CD4-positive, alpha-beta memory T cell (primary cell): ENCODE measurements at regions not wholly inside any gene's neighbourhood (a gene's known extent, or its start where the extent isn't known, plus 50 kb on each side); places are given as distances from the start of the nearest gene placed in this dataset.

Source experiments
- CTCF ChIA-PET: fragments of 350-600 bp; sonication (Branson Sonifier 250); formaldehyde crosslinking; loops from one replicate; lab custom pipeline; 2021; ENCODE audit warnings: inconsistent platforms; ENCODE audit not compliant: partially characterized antibody; lab: Charles Lee
- POLR2A ChIA-PET: fragments of 350-600 bp; sonication (Branson Sonifier 250); formaldehyde crosslinking; loops from one replicate; lab custom pipeline; 2021; ENCODE audit not compliant: partially characterized antibody; lab: Charles Lee
- DNase-seq, 5 donors: peaks; one replicate each; pipeline versions ENCODE4 v3.0.0 to v3.0.0-alpha.2; 2020 to 2022; ENCODE audit warnings: mixed read lengths in 1 of 5
- H3K27ac ChIP-seq: one replicate; pipeline ENCODE4 v1.7.0; 2013; ENCODE audit warnings: low read depth, low read length
- H3K27me3 ChIP-seq: 2 replicates; pipeline ENCODE4 v1.7.0; 2013; ENCODE audit warnings: mild to moderate bottlenecking, low read length, moderate library complexity; ENCODE audit not compliant: insufficient read depth
- H3K36me3 ChIP-seq: 2 replicates; pipeline ENCODE4 v1.7.0; 2013; ENCODE audit warnings: mild to moderate bottlenecking, low read length, moderate library complexity; ENCODE audit not compliant: insufficient read depth
- H3K4me1 ChIP-seq: 2 replicates; pipeline ENCODE4 v1.7.0; 2013; ENCODE audit warnings: mild to moderate bottlenecking, low read length, moderate library complexity; ENCODE audit not compliant: insufficient read depth
- H3K4me3 ChIP-seq, 2 donors: one replicate each; pipeline ENCODE4 v1.7.0; 2013; ENCODE audit warnings: low read length in 2 of 2, mild to moderate bottlenecking in 1 of 2
- H3K9me3 ChIP-seq, 2 donors: one replicate each; pipeline ENCODE4 v1.7.0; 2013; ENCODE audit warnings: low read length in 2 of 2, control low read depth in 1 of 2; ENCODE audit not compliant: control insufficient read depth in 1 of 2
- H3K27ac Mint-ChIP-seq, 7 donors: one replicate each; pipeline ENCODE4 v1.8.0; 2020 to 2021; ENCODE audit warnings: mixed read lengths in 7 of 7, mild to moderate bottlenecking in 6 of 7, inconsistent platforms in 3 of 7, moderate library complexity in 3 of 7
- H3K27me3 Mint-ChIP-seq, 2 donors: one replicate each; pipeline ENCODE4 v1.8.0; 2020 to 2021; ENCODE audit warnings: mixed read lengths in 2 of 2
- H3K36me3 Mint-ChIP-seq, 2 donors: one replicate each; pipeline ENCODE4 v1.8.0; 2020 to 2021; ENCODE audit warnings: mixed read lengths in 2 of 2, inconsistent platforms in 1 of 2, mild to moderate bottlenecking in 1 of 2
- H3K4me1 Mint-ChIP-seq, 4 donors: one replicate each; pipeline ENCODE4 v1.8.0; 2020 to 2021; ENCODE audit warnings: mixed read lengths in 4 of 4, mild to moderate bottlenecking in 1 of 4
- H3K4me3 Mint-ChIP-seq, 8 donors: one replicate each; pipeline ENCODE4 v1.8.0; 2020 to 2021; ENCODE audit warnings: mixed read lengths in 8 of 8, mild to moderate bottlenecking in 7 of 8, moderate library complexity in 6 of 8, inconsistent platforms in 3 of 8
- H3K9me3 Mint-ChIP-seq, 8 donors: one replicate each; pipeline ENCODE4 v1.8.0; 2020 to 2021; ENCODE audit warnings: mixed read lengths in 8 of 8, mild to moderate bottlenecking in 5 of 8, inconsistent platforms in 3 of 8, moderate library complexity in 1 of 8
- intact Hi-C: fragments of 100-400 bp; cut with micrococcal nuclease; formaldehyde crosslinking; loops from one replicate; pipeline ENCODE4 v1.15.1; 2023

GRCh38 chr10:88200312-88201032 is 337.0 kb downstream of the PTEN start:
- H3K36me3 ChIP-seq, result no peaks in the 10 kb centered on the region
- no peaks in the 10 kb centered on the region for H3K9me3 ChIP-seq
- Mint-ChIP-seq H3K36me3 (no peaks in the 10 kb centered on the region), H3K4me1 (peaks cover 6 to 20% (median 14%) of the 10 kb centered on the region in 4 donors), H3K27ac (no peak overlapping the region), H3K9me3 (peaks cover 0 to 3% (median 0%) of the 10 kb centered on the region in 8 donors), H3K4me3 (no peak overlapping the region), H3K27me3 (no peaks in the 10 kb centered on the region)
- intact Hi-C loops, result no loop called here
- POLR2A ChIA-PET, result interaction anchor here (0.7 kb wide), 1 partner anchor 48 kb away, joined by 5 read pairs; no protein-coding TSS in a partner anchor
- peaks cover 8% of the 10 kb centered on the region for H3K4me1 ChIP-seq
- H3K27me3 ChIP-seq, result no peaks in the 10 kb centered on the region
- no peak for DNase-seq
- no peak overlapping the region for H3K27ac ChIP-seq
- CTCF ChIA-PET, result interaction anchor here (1.4 kb wide), 1 partner anchor 20 kb away, joined by 4 read pairs; no protein-coding TSS in a partner anchor
- H3K4me3 ChIP-seq, result no peak overlapping the region

GRCh38 chr10:88205842-88206446 is 342.5 kb downstream of the PTEN start:
- H3K9me3 Mint-ChIP-seq, result no peaks in the 10 kb centered on the region
- peaks cover 0 to 1% (median 0%) of the 10 kb centered on the region in 4 donors for H3K4me1 Mint-ChIP-seq
- no peak overlapping the region for H3K4me3 ChIP-seq
- no peaks in the 10 kb centered on the region for H3K9me3 ChIP-seq
- intact Hi-C loops, result no loop called here
- ChIA-PET POLR2A (no interaction called here), CTCF (no interaction called here)
- H3K4me1 ChIP-seq, result no peaks in the 10 kb centered on the region
- H3K36me3 Mint-ChIP-seq, result no peaks in the 10 kb centered on the region
- no peak overlapping the region for H3K27ac Mint-ChIP-seq
- no peak overlapping the region for H3K27ac ChIP-seq
- DNase-seq, result no peak
- H3K36me3 ChIP-seq, result no peaks in the 10 kb centered on the region
- H3K4me3 Mint-ChIP-seq, result no peak overlapping the region
- H3K27me3 Mint-ChIP-seq, result peaks cover 0 to 1% of the 10 kb centered on the region in 2 donors
- H3K27me3 ChIP-seq, result no peaks in the 10 kb centered on the region

DNA sequence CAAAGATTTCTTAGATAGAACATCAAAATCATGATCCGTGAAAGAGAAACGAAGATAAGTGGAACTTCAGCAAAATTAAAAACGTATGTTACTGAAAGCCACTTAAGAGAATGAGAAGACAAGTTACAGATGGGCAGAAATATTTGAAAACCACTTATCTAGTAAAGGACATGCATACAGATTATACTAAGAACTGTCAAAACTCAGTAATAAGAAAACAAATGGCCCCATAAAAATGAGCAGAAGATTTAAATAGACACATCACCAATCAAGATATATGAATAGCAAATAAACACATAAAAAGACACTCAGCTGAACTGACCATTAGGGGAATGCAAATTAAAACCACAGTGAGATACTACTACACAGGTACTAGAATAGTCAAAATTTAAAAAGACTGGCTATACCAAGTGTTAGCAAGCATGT is 343.7 kb downstream of the PTEN start:
- Histone ChIP-seq H3K4me3 (no peak overlapping the region), H3K9me3 (no peaks in the 10 kb centered on the region), H3K36me3 (no peaks in the 10 kb centered on the region), H3K27me3 (no peaks in the 10 kb centered on the region), H3K27ac (no peak overlapping the region), H3K4me1 (no peaks in the 10 kb centered on the region)
- peaks cover 0 to 1% of the 10 kb centered on the region in 2 donors for H3K27me3 Mint-ChIP-seq
- peaks cover 0 to 2% (median under 1%) of the 10 kb centered on the region in 4 donors for H3K4me1 Mint-ChIP-seq
- no peaks in the 10 kb centered on the region for H3K36me3 Mint-ChIP-seq
- no peak for DNase-seq
- POLR2A ChIA-PET, result no interaction called here
- CTCF ChIA-PET, result no interaction called here
- no peak overlapping the region for H3K4me3 Mint-ChIP-seq
- peaks cover 0 to 3% (median 0%) of the 10 kb centered on the region in 8 donors for H3K9me3 Mint-ChIP-seq
- no peak overlapping the region for H3K27ac Mint-ChIP-seq
- intact Hi-C loops, result no loop called here

DNA sequence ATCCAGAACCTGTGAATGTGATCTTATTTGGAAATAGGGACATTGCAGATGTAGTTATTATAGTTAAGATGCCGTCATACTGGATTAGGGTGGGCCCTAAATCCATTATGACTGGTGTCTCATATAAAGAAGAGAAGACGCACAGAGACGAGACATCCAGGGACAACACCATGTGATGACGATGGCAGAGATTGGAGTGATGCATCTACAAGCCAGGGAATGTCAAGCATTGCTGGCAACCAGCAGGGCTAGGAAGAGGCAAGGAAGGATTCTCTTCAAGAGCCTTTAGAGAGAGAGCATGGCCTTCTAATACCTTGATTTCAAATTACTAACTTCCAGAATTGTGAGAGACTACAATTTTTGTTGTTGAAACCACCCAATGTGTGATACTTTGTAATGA is 345.8 kb downstream of the PTEN start:
- peak overlapping the region in 1 of 7 donors; percentile 0 for H3K27ac Mint-ChIP-seq
- no peak for DNase-seq
- no peaks in the 10 kb centered on the region for H3K27me3 ChIP-seq
- ChIA-PET CTCF (interaction anchor here (1.4 kb wide), 1 partner anchor 14 kb away, joined by 3 read pairs; no protein-coding TSS in a partner anchor), POLR2A (no interaction called here)
- H3K9me3 Mint-ChIP-seq, result peaks cover 0 to 5% (median 0%) of the 10 kb centered on the region in 8 donors
- no peaks in the 10 kb centered on the region for H3K4me1 ChIP-seq
- no peaks in the 10 kb centered on the region for H3K36me3 Mint-ChIP-seq
- H3K27me3 Mint-ChIP-seq, result peaks cover 0 to 1% of the 10 kb centered on the region in 2 donors
- H3K9me3 ChIP-seq, result no peaks in the 10 kb centered on the region
- H3K27ac ChIP-seq, result no peak overlapping the region
- no peak overlapping the region for H3K4me3 ChIP-seq
- no peaks in the 10 kb centered on the region for H3K36me3 ChIP-seq
- H3K4me3 Mint-ChIP-seq, result no peak overlapping the region
- intact Hi-C loops, result no loop called here
- peaks cover 0 to 2% (median under 1%) of the 10 kb centered on the region in 4 donors for H3K4me1 Mint-ChIP-seq

DNA sequence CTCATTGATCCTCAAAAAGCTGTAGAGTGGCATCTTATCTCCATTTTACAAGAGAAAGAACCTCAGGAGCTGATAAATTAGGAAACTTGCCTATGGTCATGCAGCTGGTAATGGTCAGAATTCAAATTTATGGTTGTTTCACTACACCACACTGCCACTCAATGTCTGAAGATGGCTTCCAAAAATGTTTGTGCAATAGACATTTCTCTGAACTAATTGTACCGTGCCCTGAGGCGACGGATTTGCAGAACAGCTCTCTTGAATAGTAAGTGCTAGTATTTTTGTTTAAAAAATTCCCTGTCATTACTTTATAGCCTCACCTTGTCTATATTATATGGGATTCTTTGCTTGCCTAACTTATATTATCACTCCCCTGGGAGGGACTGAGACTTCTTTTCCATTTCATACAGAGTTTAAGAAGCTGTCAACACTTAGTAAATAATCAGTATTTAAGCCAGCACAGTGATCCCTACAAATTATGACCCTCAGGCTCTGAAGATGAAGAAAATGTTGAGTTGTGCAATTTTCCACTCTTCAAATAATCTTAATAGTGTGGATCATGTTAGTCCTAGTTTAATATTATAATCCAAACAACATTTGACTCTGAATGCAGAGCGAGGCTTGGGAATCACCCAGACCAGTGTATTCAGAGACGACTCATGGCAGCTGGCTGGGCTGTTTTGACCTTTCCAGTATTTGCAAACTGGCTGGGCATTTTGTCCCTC is 346.6 kb downstream of the PTEN start:
- peaks cover 0 to 5% (median 0%) of the 10 kb centered on the region in 8 donors for H3K9me3 Mint-ChIP-seq
- H3K4me1 ChIP-seq, result no peaks in the 10 kb centered on the region
- H3K4me1 Mint-ChIP-seq, result peaks cover 0 to 2% (median under 1%) of the 10 kb centered on the region in 4 donors
- ChIA-PET POLR2A (no interaction called here), CTCF (interaction anchor here (1.4 kb wide), 1 partner anchor 15 kb away, joined by 3 read pairs; no protein-coding TSS in a partner anchor)
- no peak overlapping the region for H3K4me3 ChIP-seq
- no peak overlapping the region for H3K27ac Mint-ChIP-seq
- H3K27me3 ChIP-seq, result no peaks in the 10 kb centered on the region
- no peaks in the 10 kb centered on the region for H3K36me3 ChIP-seq
- H3K27ac ChIP-seq, result no peak overlapping the region
- H3K9me3 ChIP-seq, result no peaks in the 10 kb centered on the region
- intact Hi-C loops, result no loop called here
- H3K4me3 Mint-ChIP-seq, result no peak overlapping the region
- H3K36me3 Mint-ChIP-seq, result no peaks in the 10 kb centered on the region
- no peak for DNase-seq
- H3K27me3 Mint-ChIP-seq, result peaks cover 0 to 1% of the 10 kb centered on the region in 2 donors

- Mint-ChIP-seq H3K27ac (no peak overlapping the region), H3K36me3 (no peaks in the 10 kb centered on the region), H3K9me3 (peaks cover 0 to 5% (median 0%) of the 10 kb centered on the region in 8 donors), H3K27me3 (peaks cover 0 to 1% of the 10 kb centered on the region in 2 donors), H3K4me3 (no peak overlapping the region), H3K4me1 (peaks cover 0 to 2% (median under 1%) of the 10 kb centered on the region in 4 donors)
- DNase-seq, result no peak
- no peak overlapping the region for H3K27ac ChIP-seq
- H3K9me3 ChIP-seq, result no peaks in the 10 kb centered on the region
- no peaks in the 10 kb centered on the region for H3K27me3 ChIP-seq
- no peak overlapping the region for H3K4me3 ChIP-seq
- ChIA-PET CTCF (no interaction called here), POLR2A (no interaction called here)
- no peaks in the 10 kb centered on the region for H3K4me1 ChIP-seq
- H3K36me3 ChIP-seq, result no peaks in the 10 kb centered on the region
- intact Hi-C loops, result no loop called here
Observed at GRCh38 chr10:88211230-88211629, 347.8 kb downstream of the PTEN start.

DNA sequence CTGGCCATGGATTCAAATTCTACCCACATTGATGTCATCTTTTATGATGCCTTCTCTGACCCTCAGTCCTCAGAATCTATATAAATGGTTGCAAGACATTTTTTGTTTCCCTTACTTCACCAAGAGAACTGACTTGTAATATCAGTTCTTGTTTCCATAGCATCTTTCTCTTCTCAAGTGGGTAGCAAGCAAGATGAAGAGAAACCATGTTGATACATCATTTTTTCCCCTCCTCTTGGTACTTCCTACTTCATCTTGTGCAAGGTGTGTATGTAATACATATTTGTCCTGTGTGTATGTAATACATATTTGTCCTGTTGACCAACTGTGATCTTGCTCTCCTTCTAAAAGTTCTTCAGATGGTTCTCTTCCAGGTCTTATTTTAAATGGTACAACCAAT is 348.6 kb downstream of the PTEN start:
- H3K4me3 Mint-ChIP-seq, result no peak overlapping the region
- no peaks in the 10 kb centered on the region for H3K27me3 ChIP-seq
- no peaks in the 10 kb centered on the region for H3K9me3 ChIP-seq
- CTCF ChIA-PET, result no interaction called here
- DNase-seq, result no peak
- intact Hi-C loops, result no loop called here
- no peaks in the 10 kb centered on the region for H3K36me3 ChIP-seq
- no peaks in the 10 kb centered on the region for H3K36me3 Mint-ChIP-seq
- no peak overlapping the region for H3K27ac ChIP-seq
- H3K27ac Mint-ChIP-seq, result no peak overlapping the region
- peaks cover 0 to 5% (median 0%) of the 10 kb centered on the region in 8 donors for H3K9me3 Mint-ChIP-seq
- peaks cover 0 to 1% of the 10 kb centered on the region in 2 donors for H3K27me3 Mint-ChIP-seq
- no peak overlapping the region for H3K4me3 ChIP-seq
- POLR2A ChIA-PET, result no interaction called here
- peaks cover 0 to 2% (median under 1%) of the 10 kb centered on the region in 4 donors for H3K4me1 Mint-ChIP-seq
- no peaks in the 10 kb centered on the region for H3K4me1 ChIP-seq
